ENCODE measurements at regions not wholly inside any gene's neighbourhood (a gene's known extent, or its start where the extent isn't known, plus 50 kb on each side); places are given as distances from the start of the nearest gene placed in this dataset.

DNA sequence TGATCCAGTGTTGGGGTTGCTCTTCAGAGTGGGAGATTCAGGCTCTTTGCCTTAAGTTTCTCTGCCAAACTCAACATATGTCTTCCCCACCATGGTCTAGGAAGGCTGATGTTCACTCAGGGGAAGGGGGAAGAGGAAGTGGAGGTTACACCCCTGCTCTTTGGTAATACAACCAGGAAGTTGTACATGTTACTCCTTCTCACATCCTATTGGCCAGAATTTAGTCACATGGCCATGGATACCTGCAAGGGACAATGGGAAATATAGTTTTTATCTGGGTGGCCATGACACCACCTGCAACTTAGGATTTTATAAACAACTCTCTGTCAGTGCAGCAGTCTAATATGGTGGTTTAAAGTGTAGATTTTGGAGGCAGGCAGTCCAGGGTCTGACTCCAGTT, 150.9 kb downstream of the TBX5 start:
- TF ChIP-seq CTCF (IDR thresholded peaks at IDR 0.05) (no peak), POLR2A (IDR thresholded peaks at IDR 0.05) (no peak)

All from body of pancreas (tissue), 4 donors.